GM12878 (cell line): ENCODE measurements at regions not wholly inside any gene's neighbourhood (a gene's known extent, or its start where the extent isn't known, plus 50 kb on each side); places are given as distances from the start of the nearest gene placed in this dataset.
A peak's percentile ranks its signal among the peaks of the same experiment; 100 is the strongest.

ENCODE experiments used
- ATAC-seq: fragments of 200-7000 bp; cut with Tn5 transposase; 3 replicates; pipeline ENCODE4 v1.9.1; 2020; ENCODE audit warnings: mild to moderate bottlenecking, moderate library complexity
- BruUV-seq: library from RNA; stranded (reverse); fragments of 400-500 nt; replicated peaks from 2 replicates; lab custom pipeline; 2021; lab: Mats Ljungman, UMichigan
- CTCF ChIA-PET: fragments of 300-600 bp; sonication (Branson Sonifier 250); formaldehyde crosslinking; extraction: SDS; loops from one replicate; lab custom pipeline; 2021; ENCODE audit warnings: inconsistent platforms; lab: Yijun Ruan, JAX
- POLR2A ChIA-PET: fragments of 350-600 bp; formaldehyde crosslinking; extraction: SDS; loops from one replicate; lab custom pipeline; 2021; ENCODE audit warnings: inconsistent platforms; lab: Charles Lee
- RAD21 ChIA-PET: fragments of 300-600 bp; sonication (Branson Sonifier 250); formaldehyde crosslinking; loops from one replicate; lab custom pipeline; 2023; ENCODE audit warnings: antibody characterized with exemption; ENCODE audit not compliant: unreplicated experiment; lab: Charles Lee
- SMC1A ChIA-PET: fragments of 300-600 bp; sonication (Branson Sonifier 250); formaldehyde crosslinking; loops from one replicate; lab custom pipeline; 2023; ENCODE audit not compliant: unreplicated experiment, uncharacterized antibody; lab: Charles Lee
- DNase-seq: peaks from one replicate; pipeline ENCODE4 v3.0.0-alpha.2; 2011; ENCODE audit warnings: low read depth, low spot score
- FAIRE-seq: peaks from 3 replicates; lab custom pipeline; 2011; peaks lifted over from hg19 to GRCh38; lab: Jason Lieb, UNC
- H2AFZ ChIP-seq: 2 replicates; pipeline ENCODE4 v1.6.0; 2011; ENCODE audit warnings: low read depth, low read length, control low read depth; ENCODE audit not compliant: control insufficient read depth
- H3K27ac ChIP-seq: 2 replicates; pipeline ENCODE4 v1.5.1; 2011; ENCODE audit warnings: control low read depth; ENCODE audit not compliant: control insufficient read depth, insufficient read depth
- H3K27me3 ChIP-seq, 2 experiments: replicated peaks in 1 of 2; 2 replicates each; pipeline versions ENCODE4 v1.6.0 to v1.6.1; 2011; ENCODE audit warnings: low read length in 1 of 2; ENCODE audit not compliant: control insufficient read depth in 2 of 2, insufficient read depth in 2 of 2
- H3K36me3 ChIP-seq, 2 experiments: 2 replicates each; pipeline ENCODE4 v1.5.1; 2011; ENCODE audit warnings: low read length in 1 of 2; ENCODE audit not compliant: control insufficient read depth in 2 of 2, insufficient read depth in 2 of 2
- H3K4me1 ChIP-seq: 2 replicates; pipeline ENCODE4 v1.6.1; 2011; ENCODE audit warnings: mild to moderate bottlenecking, low read length, moderate library complexity, mixed read lengths; ENCODE audit not compliant: control insufficient read depth, insufficient read depth
- H3K4me2 ChIP-seq: 2 replicates; pipeline ENCODE4 v1.6.0; 2011; ENCODE audit warnings: control low read depth; ENCODE audit not compliant: control insufficient read depth, insufficient read depth
- H3K4me3 ChIP-seq: fragments of 200-600 bp; sonication (generic); 2 replicates; pipeline ENCODE4 v1.5.1; 2016
- H3K79me2 ChIP-seq: 2 replicates; pipeline ENCODE4 v1.6.0; 2011; ENCODE audit warnings: low read length; ENCODE audit not compliant: control insufficient read depth, insufficient read depth
- H3K9ac ChIP-seq: 2 replicates; pipeline ENCODE4 v1.8.0; 2011; ENCODE audit warnings: low read length, control low read depth, mixed read lengths; ENCODE audit not compliant: control insufficient read depth, insufficient read depth
- H3K9me3 ChIP-seq: replicated peaks from 3 replicates; pipeline ENCODE4 v1.5.1; 2011; ENCODE audit warnings: mild to moderate bottlenecking, low read length; ENCODE audit not compliant: control insufficient read depth, insufficient read depth
- H4K20me1 ChIP-seq: 2 replicates; pipeline ENCODE4 v1.6.0; 2011; ENCODE audit not compliant: control insufficient read depth, insufficient read depth
- ATF7 ChIP-seq: fragments of 450-650 bp; IDR thresholded peaks from 2 replicates; pipeline ENCODE4 v1.6.1; 2016; ENCODE audit warnings: low read depth, mild to moderate bottlenecking
- ETV6 ChIP-seq, 2 experiments: fragments of 450-650 bp in 1 of 2; IDR thresholded peaks in 1 of 2; conservative IDR thresholded peaks in 1 of 2; 2 replicates each; pipeline ENCODE4 v1.6.1; 2014; ENCODE audit warnings: antibody characterized with exemption in 1 of 2, borderline replicate concordance in 1 of 2, low read depth in 1 of 2, mild to moderate bottlenecking in 1 of 2, moderate library complexity in 1 of 2
- MTA2 ChIP-seq: fragments of 450-650 bp; IDR thresholded peaks from 2 replicates; pipeline ENCODE4 v1.6.1; 2016; ENCODE audit warnings: low read depth, mild to moderate bottlenecking, moderate library complexity
- NBN ChIP-seq: fragments of 450-650 bp; IDR thresholded peaks from 2 replicates; pipeline ENCODE4 v1.6.1; 2016
- POLR2A ChIP-seq: IDR thresholded peaks from 2 replicates; pipeline ENCODE4 v1.6.1; 2011; ENCODE audit warnings: low read depth, mild to moderate bottlenecking, low read length
- RAD21 ChIP-seq: IDR thresholded peaks from 2 replicates; pipeline ENCODE4 v1.6.1; 2011; ENCODE audit warnings: mild to moderate bottlenecking, low read depth, low read length, moderate library complexity; ENCODE audit not compliant: insufficient read depth
- SIN3A ChIP-seq: IDR thresholded peaks from 2 replicates; pipeline ENCODE4 v1.6.1; 2012; ENCODE audit warnings: low read depth, low read length, improper control_type of control experiment
- SMARCA5 ChIP-seq: fragments of 450-650 bp; IDR thresholded peaks from 2 replicates; pipeline ENCODE4 v1.6.1; 2017; ENCODE audit warnings: mild to moderate bottlenecking
- SMC3 ChIP-seq: IDR thresholded peaks from 2 replicates; pipeline ENCODE4 v1.6.1; 2011; ENCODE audit warnings: low read length, improper control_type of control experiment, borderline replicate concordance
- STAT1 ChIP-seq: fragments of 450-650 bp; conservative IDR thresholded peaks from 2 replicates; pipeline ENCODE4 v1.6.1; 2014; ENCODE audit warnings: antibody characterized with exemption, mild to moderate bottlenecking
- ZBED1 ChIP-seq: IDR thresholded peaks from 2 replicates; pipeline ENCODE4 v1.6.1; 2016; ENCODE audit warnings: borderline replicate concordance
- ZNF384 ChIP-seq: IDR thresholded peaks from 2 replicates; pipeline ENCODE4 v1.6.1; 2012; ENCODE audit warnings: low read depth, mild to moderate bottlenecking, low read length, improper control_type of control experiment, borderline replicate concordance
- ZSCAN29 ChIP-seq: fragments of 450-650 bp; IDR thresholded peaks from 2 replicates; pipeline ENCODE4 v1.6.1; 2017; ENCODE audit warnings: mild to moderate bottlenecking, moderate library complexity
- WGBS: methylation state at CpG from one replicate; pipeline ENCODE4 v1.1.6; 2016; ENCODE audit warnings: low lambda C conversion rate; ENCODE audit not compliant: insufficient replicate concordance, insufficient coverage; ENCODE audit errors: missing lambda C conversion rate; 5-methylcytosine and 5-hydroxymethylcytosine counted together
- in situ Hi-C: fragments of 300-500 bp; cut with MboI; formaldehyde crosslinking; loops from 9 replicates; pipeline ENCODE4 v1.14.3; 2018; ENCODE audit warnings: mixed read lengths
- intact Hi-C: fragments of 100-400 bp; cut with micrococcal nuclease; formaldehyde crosslinking; loops from one replicate; pipeline ENCODE4 v1.14.2; 2022; ENCODE audit not compliant: unreplicated experiment
- TF ChIP-seq, protein P1 (sequence below): fragments of 150-350 bp; IDR thresholded peaks from 2 replicates; pipeline ENCODE4 v1.6.1; 2014; ENCODE audit warnings: mild to moderate bottlenecking, low read depth, low read length

DNA sequence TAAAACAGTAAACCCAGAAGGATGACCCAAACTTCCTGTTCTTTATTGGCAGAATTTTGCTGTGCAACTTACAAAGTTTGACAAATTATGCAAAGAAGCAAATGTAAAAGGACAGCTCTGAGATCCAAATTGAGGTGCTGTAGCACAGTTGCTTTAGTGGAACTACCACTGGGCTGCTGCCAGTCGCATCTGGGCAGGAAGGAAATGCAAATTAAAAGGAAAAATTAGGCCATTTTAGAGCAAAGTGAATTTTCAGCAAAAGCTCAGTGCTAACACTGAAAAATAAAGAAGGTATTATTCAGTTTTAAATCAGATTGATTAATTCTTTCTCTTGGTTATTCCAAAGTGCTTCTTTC is 104.5 kb downstream of the ZMAT3 start:
- FAIRE-seq = peak; percentile 47
- BruUV-seq = no TSS peak
- intact Hi-C loops = loop anchor here (2.0 kb wide), 1 partner anchor 452 kb away; no protein-coding TSS in a partner anchor
- Histone ChIP-seq H2AFZ (peak overlapping the region; percentile 79), H3K9me3 (no peaks in the 10 kb centered on the region), H3K27ac (peak overlapping the region; percentile 73), H3K27me3 (no peaks in the 10 kb centered on the region), H3K9ac (peak overlapping the region; percentile 50), H4K20me1 (no peaks in the 10 kb centered on the region), H3K79me2 (no peaks in the 10 kb centered on the region), H3K4me1 (peaks cover 32% of the 10 kb centered on the region), H3K4me2 (peak overlapping the region; percentile 90), H3K4me3 (peak overlapping the region; percentile 39; the same call in 1 of the 2 replicates), H3K36me3 (no peaks in the 10 kb centered on the region)
- CTCF ChIA-PET = interaction anchor here (0.5 to 5.3 kb wide), 30 partner anchors 19 to 682 kb away, joined by 3 to 138 read pairs (median 3); partner anchors contain the start of gene ACTL6A
- ATAC-seq = no peak
- in situ Hi-C loops = no loop called here
- POLR2A ChIA-PET = interaction anchor here (0.5 to 1.9 kb wide), 4 partner anchors 35 to 534 kb away, joined by 3 to 9 read pairs (median 3); no protein-coding TSS in a partner anchor
- WGBS = 6% methylated on average over 1 of the region's 1 CpG
- SMC1A ChIA-PET = interaction anchor here (0.8 to 4.4 kb wide), 32 partner anchors 8 to 581 kb away, joined by 3 to 58 read pairs (median 4); no protein-coding TSS in a partner anchor
- RAD21 ChIA-PET = interaction anchor here (0.8 to 3.1 kb wide), 15 partner anchors 33 to 532 kb away, joined by 3 to 72 read pairs (median 4); partner anchors contain the start of gene PIK3CA
- no peak for DNase-seq
- TF ChIP-seq POLR2A = no peak
- peak in 1 of 2 experiments; percentile 82; a peak in 2 of 4 replicates for TF ChIP-seq ETV6 (conservative IDR thresholded peaks at IDR 0.05 in 1 of 2, IDR thresholded peaks at IDR 0.05 in 1 of 2; ENCODE audit: borderline replicate concordance in 1 of 2, low read depth in 1 of 2)
- no peak for TF ChIP-seq ZSCAN29

DNA sequence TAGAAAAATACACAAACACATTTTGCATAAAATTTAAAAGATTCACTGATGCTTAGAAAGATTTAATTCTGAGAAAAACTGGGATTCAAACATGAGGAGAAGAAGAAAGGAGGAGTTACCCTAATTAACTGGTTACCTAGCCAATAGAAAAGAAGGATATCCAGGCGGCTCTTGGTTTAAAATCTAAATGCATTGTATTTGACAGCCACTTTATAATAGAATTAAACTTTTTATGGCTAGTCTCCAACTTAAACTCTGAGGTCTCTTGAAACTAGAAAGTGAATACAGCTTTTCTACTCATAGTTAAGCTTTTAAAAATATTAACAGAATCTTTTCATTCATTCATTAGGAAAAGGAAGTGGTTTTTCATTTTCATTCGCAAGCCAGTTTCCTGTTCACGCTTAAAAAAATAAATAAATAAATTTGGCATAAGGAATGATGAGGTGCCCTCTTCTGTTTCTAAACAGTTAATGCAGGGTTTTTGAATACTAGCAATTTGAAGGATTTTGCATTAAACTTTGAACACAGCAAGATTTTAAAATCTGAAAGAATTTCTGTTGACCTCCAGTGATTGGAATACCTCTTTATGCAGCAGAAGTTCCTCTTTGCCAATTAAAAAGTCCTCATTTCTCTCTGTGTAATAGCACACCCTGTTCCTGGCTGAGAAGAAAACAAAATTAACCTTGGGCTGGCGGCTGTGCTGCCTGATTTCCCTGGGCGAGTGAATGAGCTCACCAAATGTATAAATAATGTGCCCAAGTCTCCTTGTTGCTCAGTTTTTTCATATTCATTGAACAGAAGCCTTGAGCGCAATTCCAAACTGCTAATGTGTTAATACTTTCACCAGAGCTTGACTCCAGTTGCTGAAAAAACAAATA is 105.1 kb downstream of the ZMAT3 start:
- SMC1A ChIA-PET = interaction anchor here (0.7 to 4.4 kb wide), 32 partner anchors 9 to 581 kb away, joined by 3 to 58 read pairs (median 4); no protein-coding TSS in a partner anchor
- POLR2A ChIA-PET = interaction anchor here (0.5 to 1.9 kb wide), 4 partner anchors 36 to 533 kb away, joined by 3 to 9 read pairs (median 3); no protein-coding TSS in a partner anchor
- Histone ChIP-seq H3K9ac (peak overlapping the region; percentile 50), H3K4me1 (peaks cover 32% of the 10 kb centered on the region), H3K36me3 (no peaks in the 10 kb centered on the region), H2AFZ (peak overlapping the region; percentile 79), H3K79me2 (no peaks in the 10 kb centered on the region), H3K4me2 (peak overlapping the region; percentile 90), H3K27ac (peak overlapping the region; percentile 73), H3K9me3 (no peaks in the 10 kb centered on the region), H4K20me1 (no peaks in the 10 kb centered on the region), H3K27me3 (no peaks in the 10 kb centered on the region), H3K4me3 (peak overlapping the region; percentile 39; the same call in 1 of the 2 replicates)
- CTCF ChIA-PET = interaction anchor here (0.5 to 5.3 kb wide), 30 partner anchors 18 to 683 kb away, joined by 3 to 138 read pairs (median 3); partner anchors contain the start of gene ACTL6A
- WGBS = 10% methylated on average over 6 of the region's 6 CpGs
- in situ Hi-C loops (no loop called here), intact Hi-C loops (loop anchor here (1.0 to 2.0 kb wide), 2 partner anchors 452 to 530 kb away; no protein-coding TSS in a partner anchor)
- RAD21 ChIA-PET = interaction anchor here (0.8 to 3.1 kb wide), 13 partner anchors 34 to 532 kb away, joined by 3 to 72 read pairs (median 4); no protein-coding TSS in a partner anchor
- DNase-seq (peak; percentile 32), FAIRE-seq (peak; percentile 65), ATAC-seq (peak; percentile 26)
- no TSS peak for BruUV-seq
- TF ChIP-seq RAD21 (peak; percentile 91), SIN3A (0 out of 2 replicates have a peak, but pooled peaks have one; percentile 38), SMARCA5 (no peak), ZBED1 (no peak), MTA2 (0 out of 2 replicates have a peak, but pooled peaks have one; percentile 17), STAT1 (no peak), ATF7 (peak; percentile 30; the same call in 1 of the 2 replicates), NBN (peak; percentile 45; the same call in 1 of the 2 replicates), SMC3 (peak; percentile 72; the same call in 1 of the 2 replicates), ZNF384 (peak; percentile 75)
- TF ChIP-seq, protein P1, sequence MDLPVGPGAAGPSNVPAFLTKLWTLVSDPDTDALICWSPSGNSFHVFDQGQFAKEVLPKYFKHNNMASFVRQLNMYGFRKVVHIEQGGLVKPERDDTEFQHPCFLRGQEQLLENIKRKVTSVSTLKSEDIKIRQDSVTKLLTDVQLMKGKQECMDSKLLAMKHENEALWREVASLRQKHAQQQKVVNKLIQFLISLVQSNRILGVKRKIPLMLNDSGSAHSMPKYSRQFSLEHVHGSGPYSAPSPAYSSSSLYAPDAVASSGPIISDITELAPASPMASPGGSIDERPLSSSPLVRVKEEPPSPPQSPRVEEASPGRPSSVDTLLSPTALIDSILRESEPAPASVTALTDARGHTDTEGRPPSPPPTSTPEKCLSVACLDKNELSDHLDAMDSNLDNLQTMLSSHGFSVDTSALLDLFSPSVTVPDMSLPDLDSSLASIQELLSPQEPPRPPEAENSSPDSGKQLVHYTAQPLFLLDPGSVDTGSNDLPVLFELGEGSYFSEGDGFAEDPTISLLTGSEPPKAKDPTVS = 0 out of 2 replicates have a peak, but pooled peaks have one; percentile 22
